GM12878 (cell line): ENCODE measurements at regions not wholly inside any gene's neighbourhood (a gene's known extent, or its start where the extent isn't known, plus 50 kb on each side); places are given as distances from the start of the nearest gene placed in this dataset.

Experiments
- ATAC-seq: fragments of 200-7000 bp; cut with Tn5 transposase; 3 replicates; pipeline ENCODE4 v1.9.1; 2020; ENCODE audit warnings: mild to moderate bottlenecking, moderate library complexity
- BruUV-seq: library from RNA; stranded (reverse); fragments of 400-500 nt; replicated peaks from 2 replicates; lab custom pipeline; 2021; lab: Mats Ljungman, UMichigan
- CTCF ChIA-PET: fragments of 300-600 bp; sonication (Branson Sonifier 250); formaldehyde crosslinking; extraction: SDS; loops from one replicate; lab custom pipeline; 2021; ENCODE audit warnings: inconsistent platforms; lab: Yijun Ruan, JAX
- POLR2A ChIA-PET: fragments of 350-600 bp; formaldehyde crosslinking; extraction: SDS; loops from one replicate; lab custom pipeline; 2021; ENCODE audit warnings: inconsistent platforms; lab: Charles Lee
- RAD21 ChIA-PET: fragments of 300-600 bp; sonication (Branson Sonifier 250); formaldehyde crosslinking; loops from one replicate; lab custom pipeline; 2023; ENCODE audit warnings: antibody characterized with exemption; ENCODE audit not compliant: unreplicated experiment; lab: Charles Lee
- SMC1A ChIA-PET: fragments of 300-600 bp; sonication (Branson Sonifier 250); formaldehyde crosslinking; loops from one replicate; lab custom pipeline; 2023; ENCODE audit not compliant: unreplicated experiment, uncharacterized antibody; lab: Charles Lee
- DNase-seq: peaks from one replicate; pipeline ENCODE4 v3.0.0-alpha.2; 2011; ENCODE audit warnings: low read depth, low spot score
- FAIRE-seq: peaks from 3 replicates; lab custom pipeline; 2011; peaks lifted over from hg19 to GRCh38; lab: Jason Lieb, UNC
- H2AFZ ChIP-seq: 2 replicates; pipeline ENCODE4 v1.6.0; 2011; ENCODE audit warnings: low read depth, low read length, control low read depth; ENCODE audit not compliant: control insufficient read depth
- H3K27ac ChIP-seq: 2 replicates; pipeline ENCODE4 v1.5.1; 2011; ENCODE audit warnings: control low read depth; ENCODE audit not compliant: control insufficient read depth, insufficient read depth
- H3K27me3 ChIP-seq, 2 experiments: replicated peaks in 1 of 2; 2 replicates each; pipeline versions ENCODE4 v1.6.0 to v1.6.1; 2011; ENCODE audit warnings: low read length in 1 of 2; ENCODE audit not compliant: control insufficient read depth in 2 of 2, insufficient read depth in 2 of 2
- H3K36me3 ChIP-seq, 2 experiments: 2 replicates each; pipeline ENCODE4 v1.5.1; 2011; ENCODE audit warnings: low read length in 1 of 2; ENCODE audit not compliant: control insufficient read depth in 2 of 2, insufficient read depth in 2 of 2
- H3K4me1 ChIP-seq: 2 replicates; pipeline ENCODE4 v1.6.1; 2011; ENCODE audit warnings: mild to moderate bottlenecking, low read length, moderate library complexity, mixed read lengths; ENCODE audit not compliant: control insufficient read depth, insufficient read depth
- H3K4me2 ChIP-seq: 2 replicates; pipeline ENCODE4 v1.6.0; 2011; ENCODE audit warnings: control low read depth; ENCODE audit not compliant: control insufficient read depth, insufficient read depth
- H3K4me3 ChIP-seq: fragments of 200-600 bp; sonication (generic); 2 replicates; pipeline ENCODE4 v1.5.1; 2016
- H3K79me2 ChIP-seq: 2 replicates; pipeline ENCODE4 v1.6.0; 2011; ENCODE audit warnings: low read length; ENCODE audit not compliant: control insufficient read depth, insufficient read depth
- H3K9ac ChIP-seq: 2 replicates; pipeline ENCODE4 v1.8.0; 2011; ENCODE audit warnings: low read length, control low read depth, mixed read lengths; ENCODE audit not compliant: control insufficient read depth, insufficient read depth
- H3K9me3 ChIP-seq: replicated peaks from 3 replicates; pipeline ENCODE4 v1.5.1; 2011; ENCODE audit warnings: mild to moderate bottlenecking, low read length; ENCODE audit not compliant: control insufficient read depth, insufficient read depth
- H4K20me1 ChIP-seq: 2 replicates; pipeline ENCODE4 v1.6.0; 2011; ENCODE audit not compliant: control insufficient read depth, insufficient read depth
- ATF3 ChIP-seq: IDR thresholded peaks from 2 replicates; pipeline ENCODE4 v1.6.1; 2011; ENCODE audit warnings: low read depth, mild to moderate bottlenecking, low read length, moderate library complexity, borderline replicate concordance; ENCODE audit errors: extremely low read depth
- ELK1 ChIP-seq: IDR thresholded peaks from 2 replicates; pipeline ENCODE4 v1.6.1; 2012; ENCODE audit warnings: low read depth, low read length, improper control_type of control experiment
- ESRRA ChIP-seq: IDR thresholded peaks from 2 replicates; pipeline ENCODE4 v1.6.1; 2012; ENCODE audit warnings: mild to moderate bottlenecking, low read length, improper control_type of control experiment
- HDAC6 ChIP-seq: fragments of 200-600 bp; sonication (generic); IDR thresholded peaks from one replicate; pipeline ENCODE4 v1.8.0; 2017; ENCODE audit warnings: antibody characterized with exemption; ENCODE audit not compliant: unreplicated experiment
- JUND ChIP-seq: IDR thresholded peaks from 2 replicates; pipeline ENCODE4 v1.6.1; 2012; ENCODE audit warnings: low read depth, mild to moderate bottlenecking, low read length, improper control_type of control experiment, moderate library complexity
- LARP7 ChIP-seq: fragments of 450-650 bp; IDR thresholded peaks from 2 replicates; pipeline ENCODE4 v1.6.1; 2017; ENCODE audit warnings: mild to moderate bottlenecking
- MTA2 ChIP-seq: fragments of 450-650 bp; IDR thresholded peaks from 2 replicates; pipeline ENCODE4 v1.6.1; 2016; ENCODE audit warnings: low read depth, mild to moderate bottlenecking, moderate library complexity
- POLR2AphosphoS2 ChIP-seq: IDR thresholded peaks from 2 replicates; pipeline ENCODE4 v1.6.1; 2011; ENCODE audit warnings: low read depth, mild to moderate bottlenecking, low read length, improper control_type of control experiment, moderate library complexity
- POLR2AphosphoS5 ChIP-seq: IDR thresholded peaks from 2 replicates; pipeline ENCODE4 v1.6.1; 2011; ENCODE audit warnings: mild to moderate bottlenecking, low read length, inconsistent platforms
- RELB ChIP-seq: fragments of 450-650 bp; IDR thresholded peaks from 2 replicates; pipeline ENCODE4 v1.6.1; 2017; ENCODE audit warnings: low read depth, mild to moderate bottlenecking, moderate library complexity
- STAT3 ChIP-seq: IDR thresholded peaks from 2 replicates; pipeline ENCODE4 v1.6.1; 2011; ENCODE audit warnings: low read depth, low read length, improper control_type of control experiment
- SUZ12 ChIP-seq: fragments of 200-600 bp; sonication (generic); IDR thresholded peaks from one replicate; pipeline ENCODE4 v1.6.1; 2018; ENCODE audit warnings: antibody characterized with exemption, mild to moderate bottlenecking; ENCODE audit not compliant: unreplicated experiment
- TBL1XR1 ChIP-seq: IDR thresholded peaks from 2 replicates; pipeline ENCODE4 v1.6.1; 2012; ENCODE audit warnings: low read depth, low read length, improper control_type of control experiment
- USF1 ChIP-seq: IDR thresholded peaks from 2 replicates; pipeline ENCODE4 v1.6.1; 2011; ENCODE audit warnings: borderline replicate concordance, low read depth, mild to moderate bottlenecking, moderate library complexity, mixed read lengths, low read length; ENCODE audit not compliant: insufficient read depth; ENCODE audit errors: extremely low read length
- WRNIP1 ChIP-seq: IDR thresholded peaks from 2 replicates; pipeline ENCODE4 v1.6.1; 2011; ENCODE audit warnings: low read depth, low read length, improper control_type of control experiment, borderline replicate concordance
- ZBTB4 ChIP-seq: fragments of 450-650 bp; formaldehyde crosslinking; IDR thresholded peaks from 2 replicates; pipeline ENCODE4 v1.4.0; 2022; ENCODE audit warnings: mild to moderate bottlenecking, moderate library complexity
- ZSCAN29 ChIP-seq: fragments of 450-650 bp; IDR thresholded peaks from 2 replicates; pipeline ENCODE4 v1.6.1; 2017; ENCODE audit warnings: mild to moderate bottlenecking, moderate library complexity
- WGBS: methylation state at CpG from one replicate; pipeline ENCODE4 v1.1.6; 2016; ENCODE audit warnings: low lambda C conversion rate; ENCODE audit not compliant: insufficient replicate concordance, insufficient coverage; ENCODE audit errors: missing lambda C conversion rate; 5-methylcytosine and 5-hydroxymethylcytosine counted together
- in situ Hi-C: fragments of 300-500 bp; cut with MboI; formaldehyde crosslinking; loops from 9 replicates; pipeline ENCODE4 v1.14.3; 2018; ENCODE audit warnings: mixed read lengths
- intact Hi-C: fragments of 100-400 bp; cut with micrococcal nuclease; formaldehyde crosslinking; loops from one replicate; pipeline ENCODE4 v1.14.2; 2022; ENCODE audit not compliant: unreplicated experiment

- Histone ChIP-seq H4K20me1 (no peaks in the 10 kb centered on the region), H3K79me2 (peaks cover 10% of the 10 kb centered on the region), H3K4me3 (no peak overlapping the region), H3K36me3 (peaks cover 6 to 21% of the 10 kb centered on the region in 2 experiments), H3K9ac (no peak overlapping the region), H3K27me3 (no peaks in the 10 kb centered on the region), H3K27ac (no peak overlapping the region), H3K4me2 (no peak overlapping the region), H3K4me1 (0 out of 2 replicates have a peak, but pooled peaks cover under 1% of the 10 kb centered on the region), H2AFZ (no peak overlapping the region), H3K9me3 (no peaks in the 10 kb centered on the region)
- CTCF ChIA-PET: no interaction called here
- intact Hi-C loops (no loop called here), in situ Hi-C loops (loop anchor here (25.0 kb wide), 1 partner anchor 273 kb away; no protein-coding TSS in a partner anchor)
- 97% methylated on average over 4 of the region's 4 CpGs for WGBS
- ATAC-seq (no peak), FAIRE-seq (no peak), DNase-seq (no peak)
- SMC1A ChIA-PET: no interaction called here
- no peak for TF ChIP-seq ZBTB4
- no peak for TF ChIP-seq ZSCAN29
- TF ChIP-seq JUND: no peak
- no peak for TF ChIP-seq USF1
- TF ChIP-seq MTA2: no peak
- TF ChIP-seq HDAC6: no peak
- TF ChIP-seq ELK1: no peak
- TF ChIP-seq ATF3: no peak
- TF ChIP-seq TBL1XR1: no peak
- TF ChIP-seq LARP7: no peak
- no peak for TF ChIP-seq POLR2AphosphoS5
- TF ChIP-seq ESRRA: no peak
- TF ChIP-seq WRNIP1: no peak
- TF ChIP-seq STAT3: no peak
- no peak for TF ChIP-seq POLR2AphosphoS2
- TF ChIP-seq RELB: no peak
- no peak for TF ChIP-seq SUZ12
- RAD21 ChIA-PET: no interaction called here
- POLR2A ChIA-PET: no interaction called here
- no TSS peak for BruUV-seq
Measured at GRCh38 chr7:67309764-67310549, 313.3 kb downstream of the TYW1 start.
